ENCODE measurements at regions not wholly inside any gene's neighbourhood (a gene's known extent, or its start where the extent isn't known, plus 50 kb on each side); places are given as distances from the start of the nearest gene placed in this dataset.

- Mint-ChIP-seq H3K27me3 (no peaks in the 10 kb centered on the region), H3K36me3 (no peaks in the 10 kb centered on the region), H3K4me3 (no peak overlapping the region), H3K9me3 (no peaks in the 10 kb centered on the region), H3K4me1 (peaks cover 20% of the 10 kb centered on the region), H3K27ac (no peak overlapping the region)
- no peak for ATAC-seq
These were observed 76.3 kb downstream of the ZNF608 start for GRCh38 chr5:124669956-124670721.

GRCh38 chr5:124669300-124669648, 77.2 kb downstream of the ZNF608 start:
- no peaks in the 10 kb centered on the region for H3K9me3 Mint-ChIP-seq
- peaks cover 20% of the 10 kb centered on the region for H3K4me1 Mint-ChIP-seq
- H3K36me3 Mint-ChIP-seq, result no peaks in the 10 kb centered on the region
- no peak for ATAC-seq
- H3K27ac Mint-ChIP-seq, result no peak overlapping the region
- no peaks in the 10 kb centered on the region for H3K27me3 Mint-ChIP-seq
- no peak overlapping the region for H3K4me3 Mint-ChIP-seq

- Mint-ChIP-seq H3K36me3 (no peaks in the 10 kb centered on the region), H3K9me3 (no peaks in the 10 kb centered on the region), H3K4me3 (no peak overlapping the region), H3K27ac (no peak overlapping the region), H3K4me1 (peaks cover 20% of the 10 kb centered on the region), H3K27me3 (no peaks in the 10 kb centered on the region)
- ATAC-seq, result no peak
These were observed 77.8 kb downstream of the ZNF608 start for GRCh38 chr5:124668353-124669299.

GRCh38 chr5:124665625-124666024, 80.8 kb downstream of the ZNF608 start:
- Mint-ChIP-seq H3K36me3 (no peaks in the 10 kb centered on the region), H3K27ac (no peak overlapping the region), H3K4me1 (peaks cover 21% of the 10 kb centered on the region), H3K4me3 (no peak overlapping the region), H3K9me3 (no peaks in the 10 kb centered on the region), H3K27me3 (no peaks in the 10 kb centered on the region)
- ATAC-seq, result no peak

GRCh38 chr5:124665035-124665434, 81.4 kb downstream of the ZNF608 start:
- Mint-ChIP-seq H3K27ac (no peak overlapping the region), H3K4me1 (peaks cover 24% of the 10 kb centered on the region), H3K4me3 (no peak overlapping the region), H3K27me3 (no peaks in the 10 kb centered on the region), H3K9me3 (no peaks in the 10 kb centered on the region), H3K36me3 (no peaks in the 10 kb centered on the region)
- ATAC-seq, result no peak

- no peak overlapping the region for H3K27ac Mint-ChIP-seq
- no peak for ATAC-seq
- no peak overlapping the region for H3K4me3 Mint-ChIP-seq
- no peaks in the 10 kb centered on the region for H3K27me3 Mint-ChIP-seq
- peaks cover 31% of the 10 kb centered on the region for H3K4me1 Mint-ChIP-seq
- no peaks in the 10 kb centered on the region for H3K9me3 Mint-ChIP-seq
- H3K36me3 Mint-ChIP-seq, result no peaks in the 10 kb centered on the region
These were observed 82.2 kb downstream of the ZNF608 start for GRCh38 chr5:124664287-124664686.

GRCh38 chr5:124663101-124663506, 83.3 kb downstream of the ZNF608 start:
- Mint-ChIP-seq H3K9me3 (no peaks in the 10 kb centered on the region), H3K27ac (no peak overlapping the region), H3K36me3 (no peaks in the 10 kb centered on the region), H3K4me3 (no peak overlapping the region), H3K27me3 (no peaks in the 10 kb centered on the region), H3K4me1 (peaks cover 37% of the 10 kb centered on the region)
- no peak for ATAC-seq

GRCh38 chr5:124662181-124662781, 84.2 kb downstream of the ZNF608 start:
- H3K27me3 Mint-ChIP-seq, result no peaks in the 10 kb centered on the region
- H3K36me3 Mint-ChIP-seq, result no peaks in the 10 kb centered on the region
- peak overlapping the region; percentile 40 for H3K27ac Mint-ChIP-seq
- no peak for ATAC-seq
- H3K9me3 Mint-ChIP-seq, result no peaks in the 10 kb centered on the region
- H3K4me1 Mint-ChIP-seq, result peaks cover 40% of the 10 kb centered on the region
- H3K4me3 Mint-ChIP-seq, result no peak overlapping the region

- Mint-ChIP-seq H3K9me3 (no peaks in the 10 kb centered on the region), H3K36me3 (no peaks in the 10 kb centered on the region), H3K4me1 (peaks cover 40% of the 10 kb centered on the region), H3K27ac (peak overlapping the region; percentile 40), H3K27me3 (no peaks in the 10 kb centered on the region), H3K4me3 (no peak overlapping the region)
- ATAC-seq, result no peak
These were observed 84.9 kb downstream of the ZNF608 start for GRCh38 chr5:124661317-124662141.

- Mint-ChIP-seq H3K9me3 (no peaks in the 10 kb centered on the region), H3K27me3 (no peaks in the 10 kb centered on the region), H3K4me3 (no peak overlapping the region), H3K36me3 (no peaks in the 10 kb centered on the region), H3K27ac (no peak overlapping the region), H3K4me1 (peaks cover 40% of the 10 kb centered on the region)
- no peak for ATAC-seq
These were observed 86.0 kb downstream of the ZNF608 start for GRCh38 chr5:124660229-124661093.

- no peak for ATAC-seq
- Mint-ChIP-seq H3K36me3 (no peaks in the 10 kb centered on the region), H3K27me3 (no peaks in the 10 kb centered on the region), H3K4me3 (no peak overlapping the region), H3K9me3 (no peaks in the 10 kb centered on the region), H3K4me1 (peaks cover 40% of the 10 kb centered on the region), H3K27ac (peak overlapping the region; percentile 29)
These were observed 86.6 kb downstream of the ZNF608 start for GRCh38 chr5:124659798-124660197.

GRCh38 chr5:124658867-124659557, 87.4 kb downstream of the ZNF608 start:
- Mint-ChIP-seq H3K27ac (peak overlapping the region; percentile 29), H3K4me1 (peaks cover 40% of the 10 kb centered on the region), H3K4me3 (peak overlapping the region; percentile 13), H3K27me3 (no peaks in the 10 kb centered on the region), H3K9me3 (no peaks in the 10 kb centered on the region), H3K36me3 (no peaks in the 10 kb centered on the region)
- no peak for ATAC-seq

- Mint-ChIP-seq H3K27me3 (no peaks in the 10 kb centered on the region), H3K36me3 (no peaks in the 10 kb centered on the region), H3K4me1 (peaks cover 49% of the 10 kb centered on the region), H3K27ac (no peak overlapping the region), H3K9me3 (no peaks in the 10 kb centered on the region), H3K4me3 (no peak overlapping the region)
- ATAC-seq, result no peak
These were observed 90.4 kb downstream of the ZNF608 start for GRCh38 chr5:124655921-124656511.

Data from stimulated activated memory B cell treated with anti-CD40 and anti-IgM and Interleukin-4, amounts not matched to agents 10 μg/mL and 1 μg/mL and 100 μg/mL, for 72 hours (primary cell).